HCT116 (cell line): ENCODE measurements at regions not wholly inside any gene's neighbourhood (a gene's known extent, or its start where the extent isn't known, plus 50 kb on each side); places are given as distances from the start of the nearest gene placed in this dataset.

Experiments used
- ATAC-seq: fragments of 200-7000 bp; cut with Tn5 transposase; 2 replicates; pipeline ENCODE4 v1.9.1; 2020; ENCODE audit warnings: mild to moderate bottlenecking, moderate library complexity
- BruUV-seq: library from RNA; stranded (reverse); fragments of 400-500 nt; replicated peaks from 2 replicates; lab custom pipeline; 2021; lab: Mats Ljungman, UMichigan
- CTCF ChIA-PET: fragments of 300-600 bp; sonication (Branson Sonifier 250); formaldehyde crosslinking; loops from one replicate; lab custom pipeline; 2021; ENCODE audit warnings: antibody characterized with exemption; lab: Charles Lee
- POLR2A ChIA-PET: fragments of 300-600, 350-600 bp; sonication (Branson Sonifier 250); formaldehyde crosslinking; loops from one replicate; lab custom pipeline; 2021; ENCODE audit warnings: antibody characterized with exemption; lab: Charles Lee
- RAD21 ChIA-PET, 2 experiments: fragments of 300-600 bp; sonication (Branson Sonifier 250); formaldehyde crosslinking; loops; one replicate each; lab custom pipeline; 2023; ENCODE audit warnings: low total read pairs in 2 of 2; ENCODE audit not compliant: uncharacterized antibody in 2 of 2, unreplicated experiment in 2 of 2, low non-redundant PET in 1 of 2; lab: Charles Lee
- DNase-seq: peaks from one replicate; pipeline ENCODE4 v3.0.0-alpha.2; 2010; ENCODE audit warnings: low read depth, low spot score
- H2AFZ ChIP-seq: fragments of 200-600 bp; shearing (Covaris generic), sonication (generic); 2 replicates; pipeline ENCODE4 v1.6.1; 2017; ENCODE audit warnings: low read depth, mixed run types, mixed read lengths, antibody characterized with exemption, low read length; ENCODE audit not compliant: poor library complexity, severe bottlenecking
- H3K27ac ChIP-seq: 2 replicates; pipeline ENCODE4 v1.5.1; 2012; ENCODE audit warnings: low read depth, low read length
- H3K27me3 ChIP-seq: fragments of 200-600 bp; sonication (generic); 2 replicates; pipeline ENCODE4 v1.6.1; 2016; ENCODE audit warnings: mixed run types, low read length, mixed read lengths; ENCODE audit not compliant: insufficient read depth
- H3K36me3 ChIP-seq, 2 experiments: fragments of 200-500 bp in 1 of 2; fragments of 200-600 bp in 1 of 2; sonication (Bioruptor generic) in 1 of 2; sonication (generic) in 1 of 2; 2 replicates each; pipeline versions ENCODE4 v1.5.1 to v1.6.1; 2014 to 2016; ENCODE audit warnings: low read length in 2 of 2, inconsistent platforms in 1 of 2, mixed read lengths in 1 of 2, mixed run types in 1 of 2; ENCODE audit not compliant: insufficient read depth in 2 of 2, control insufficient read depth in 1 of 2
- H3K4me1 ChIP-seq, 2 experiments: fragments of 200-600 bp in 1 of 2; sonication (generic) in 1 of 2; 2 replicates each; pipeline versions ENCODE4 v1.5.1 to v1.6.1; 2012 to 2017; ENCODE audit warnings: low read length in 2 of 2, inconsistent platforms in 1 of 2, mild to moderate bottlenecking in 1 of 2, mixed read lengths in 1 of 2, mixed run types in 1 of 2, moderate library complexity in 1 of 2; ENCODE audit not compliant: insufficient read depth in 2 of 2, control insufficient read depth in 1 of 2
- H3K4me2 ChIP-seq: fragments of 200-600 bp; sonication (generic); 2 replicates; pipeline ENCODE4 v1.6.1; 2017; ENCODE audit warnings: mixed run types, low read length, mixed read lengths
- H3K4me3 ChIP-seq, 2 experiments: fragments of 200-600 bp in 1 of 2; sonication (generic) in 1 of 2; replicated peaks in 1 of 2; 2 replicates each; pipeline ENCODE4 v1.5.1; 2011 to 2016; ENCODE audit warnings: low read length in 2 of 2, control low read depth in 1 of 2, low read depth in 1 of 2, mild to moderate bottlenecking in 1 of 2, mixed read lengths in 1 of 2, mixed run types in 1 of 2
- H3K79me2 ChIP-seq: fragments of 200-600 bp; sonication (generic); 2 replicates; pipeline ENCODE4 v1.6.1; 2017; ENCODE audit warnings: mild to moderate bottlenecking, mixed run types, low read length, moderate library complexity, mixed read lengths; ENCODE audit not compliant: insufficient read depth
- H3K9ac ChIP-seq: fragments of 200-600 bp; sonication (generic); 2 replicates; pipeline ENCODE4 v1.6.1; 2016; ENCODE audit warnings: low read length, mixed read lengths
- H3K9me2 ChIP-seq: fragments of 200-600 bp; sonication (generic), shearing (Covaris generic); 2 replicates; pipeline ENCODE4 v1.6.1; 2017; ENCODE audit warnings: mixed run types, mild to moderate bottlenecking, moderate library complexity; ENCODE audit not compliant: insufficient read depth
- H3K9me3 ChIP-seq, 2 experiments: fragments of 200-500 bp in 1 of 2; fragments of 200-600 bp in 1 of 2; sonication (Bioruptor generic) in 1 of 2; sonication (generic) in 1 of 2; 2 replicates each; pipeline ENCODE4 v1.6.1; 2014 to 2017; ENCODE audit warnings: low read length in 2 of 2, mixed read lengths in 2 of 2, inconsistent platforms in 1 of 2, low read depth in 1 of 2, mild to moderate bottlenecking in 1 of 2, mixed run types in 1 of 2, moderate library complexity in 1 of 2; ENCODE audit not compliant: control insufficient read depth in 1 of 2, insufficient read depth in 1 of 2
- H4K20me1 ChIP-seq: fragments of 200-600 bp; sonication (generic), shearing (Covaris generic); 2 replicates; pipeline ENCODE4 v1.6.1; 2017; ENCODE audit warnings: mixed run types, mild to moderate bottlenecking, moderate library complexity; ENCODE audit not compliant: insufficient read depth
- CEBPB ChIP-seq: IDR thresholded peaks from 2 replicates; pipeline ENCODE4 v1.6.1; 2012; ENCODE audit warnings: low read depth
- ELF1 ChIP-seq: IDR thresholded peaks from 2 replicates; pipeline ENCODE4 v1.6.1; 2012; ENCODE audit warnings: low read depth, borderline replicate concordance
- FOSL1 ChIP-seq: IDR thresholded peaks from 2 replicates; pipeline ENCODE4 v1.6.1; 2012; ENCODE audit warnings: low read depth
- JUND ChIP-seq: IDR thresholded peaks from 2 replicates; pipeline ENCODE4 v1.6.1; 2012
- POLR2A ChIP-seq: IDR thresholded peaks from 2 replicates; pipeline ENCODE4 v1.7.0; 2011; ENCODE audit warnings: borderline replicate concordance; ENCODE audit not compliant: insufficient read depth, insufficient read length; ENCODE audit errors: extremely low read depth
- POLR2AphosphoS5 ChIP-seq: IDR thresholded peaks from 2 replicates; pipeline ENCODE4 v1.6.1; 2011; ENCODE audit warnings: mild to moderate bottlenecking, low read depth, low read length, moderate library complexity
- RAD21 ChIP-seq: IDR thresholded peaks from 2 replicates; pipeline ENCODE4 v1.6.1; 2012; ENCODE audit warnings: low read depth, mild to moderate bottlenecking
- SIN3A ChIP-seq: IDR thresholded peaks from 2 replicates; pipeline ENCODE4 v1.6.1; 2012; ENCODE audit warnings: low read depth
- SP1 ChIP-seq: IDR thresholded peaks from 2 replicates; pipeline ENCODE4 v1.6.1; 2012; ENCODE audit warnings: low read depth
- TCF7L2 ChIP-seq: IDR thresholded peaks from 2 replicates; pipeline ENCODE4 v1.7.0; 2011; ENCODE audit warnings: borderline replicate concordance, inconsistent platforms; ENCODE audit not compliant: insufficient read depth, insufficient read length; ENCODE audit errors: extremely low read depth
- YY1 ChIP-seq: IDR thresholded peaks from 2 replicates; pipeline ENCODE4 v1.6.1; 2011; ENCODE audit warnings: low read length, low read depth, moderate library complexity, mild to moderate bottlenecking; ENCODE audit not compliant: insufficient replicate concordance; ENCODE audit errors: extremely low read depth
- intact Hi-C: fragments of 100-400 bp; cut with micrococcal nuclease; formaldehyde crosslinking; loops from 2 replicates; pipeline ENCODE4 v1.10.0; 2022
- TF ChIP-seq, protein P1 (sequence below), 3 experiments: fragments of 200-600 bp in 1 of 3; sonication (generic) in 1 of 3; IDR thresholded peaks in 2 of 3; conservative IDR thresholded peaks in 1 of 3; 2 replicates each; pipeline ENCODE4 v1.5.1; 2012 to 2017; ENCODE audit warnings: low read depth in 2 of 3, low read length in 2 of 3, antibody characterized with exemption in 1 of 3, borderline replicate concordance in 1 of 3, control low read depth in 1 of 3, mild to moderate bottlenecking in 1 of 3, mixed read lengths in 1 of 3, mixed run types in 1 of 3, moderate library complexity in 1 of 3; ENCODE audit not compliant: insufficient read depth in 1 of 3
- TF ChIP-seq, protein P2 (sequence below): IDR thresholded peaks from 2 replicates; pipeline ENCODE4 v1.6.1; 2012; ENCODE audit warnings: low read depth
- TF ChIP-seq, protein P3 (sequence below): IDR thresholded peaks from 2 replicates; pipeline ENCODE4 v1.6.1; 2011; ENCODE audit warnings: mild to moderate bottlenecking, low read length, moderate library complexity; ENCODE audit not compliant: insufficient replicate concordance; ENCODE audit errors: extremely low read depth
- TF ChIP-seq, protein P4 (sequence below): IDR thresholded peaks from 2 replicates; pipeline ENCODE4 v1.6.1; 2012
- TF ChIP-seq, protein P5 (sequence below): IDR thresholded peaks from 2 replicates; pipeline ENCODE4 v1.6.1; 2012

DNA sequence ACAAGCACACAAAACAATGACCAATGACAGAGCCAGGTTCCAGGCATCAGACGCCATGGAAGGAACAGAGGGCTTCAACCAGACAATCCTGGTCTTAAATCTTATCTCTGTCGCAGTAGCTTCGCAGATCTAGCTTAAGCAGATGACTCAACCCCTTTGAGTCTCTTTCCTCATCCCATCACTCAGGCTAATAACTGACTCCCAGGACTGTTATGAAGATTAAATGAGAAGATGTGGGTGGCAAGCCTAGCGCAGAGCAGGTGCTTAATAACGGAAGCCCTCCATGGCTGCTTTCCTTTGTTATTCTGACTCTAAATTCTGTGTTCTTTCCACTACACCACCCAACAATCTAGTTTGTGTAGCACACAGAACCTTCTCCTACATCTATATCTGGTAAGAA, 110.9 kb downstream of the SLC24A2 start:
- peaks cover 14% of the 10 kb centered on the region; the same call in 1 of the 2 replicates for H3K27me3 ChIP-seq
- CTCF ChIA-PET, result no interaction called here
- H3K4me3 ChIP-seq, result no peak overlapping the region
- no peak overlapping the region for H3K4me2 ChIP-seq
- no TSS peak for BruUV-seq
- RAD21 ChIA-PET, result no interaction called here
- no peaks in the 10 kb centered on the region for H3K4me1 ChIP-seq
- no peaks in the 10 kb centered on the region for H4K20me1 ChIP-seq
- no peak overlapping the region for H3K9ac ChIP-seq
- H3K36me3 ChIP-seq, result no peaks in the 10 kb centered on the region
- no peak for DNase-seq
- intact Hi-C loops, result loop anchor here (10.0 kb wide), 1 partner anchor 803 kb away; no protein-coding TSS in a partner anchor
- H2AFZ ChIP-seq, result no peak overlapping the region
- no peak for TF ChIP-seq TCF7L2
- no peak for TF ChIP-seq ELF1
- no peak for TF ChIP-seq CEBPB
- TF ChIP-seq, protein P1, sequence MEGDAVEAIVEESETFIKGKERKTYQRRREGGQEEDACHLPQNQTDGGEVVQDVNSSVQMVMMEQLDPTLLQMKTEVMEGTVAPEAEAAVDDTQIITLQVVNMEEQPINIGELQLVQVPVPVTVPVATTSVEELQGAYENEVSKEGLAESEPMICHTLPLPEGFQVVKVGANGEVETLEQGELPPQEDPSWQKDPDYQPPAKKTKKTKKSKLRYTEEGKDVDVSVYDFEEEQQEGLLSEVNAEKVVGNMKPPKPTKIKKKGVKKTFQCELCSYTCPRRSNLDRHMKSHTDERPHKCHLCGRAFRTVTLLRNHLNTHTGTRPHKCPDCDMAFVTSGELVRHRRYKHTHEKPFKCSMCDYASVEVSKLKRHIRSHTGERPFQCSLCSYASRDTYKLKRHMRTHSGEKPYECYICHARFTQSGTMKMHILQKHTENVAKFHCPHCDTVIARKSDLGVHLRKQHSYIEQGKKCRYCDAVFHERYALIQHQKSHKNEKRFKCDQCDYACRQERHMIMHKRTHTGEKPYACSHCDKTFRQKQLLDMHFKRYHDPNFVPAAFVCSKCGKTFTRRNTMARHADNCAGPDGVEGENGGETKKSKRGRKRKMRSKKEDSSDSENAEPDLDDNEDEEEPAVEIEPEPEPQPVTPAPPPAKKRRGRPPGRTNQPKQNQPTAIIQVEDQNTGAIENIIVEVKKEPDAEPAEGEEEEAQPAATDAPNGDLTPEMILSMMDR (IDR thresholded peaks at IDR 0.05 in 2 of 3, conservative IDR thresholded peaks at IDR 0.05 in 1 of 3; ENCODE audit: borderline replicate concordance in 1 of 3, insufficient read depth in 1 of 3, low read depth in 2 of 3, low read length in 2 of 3), result no peak
- TF ChIP-seq, protein P2, sequence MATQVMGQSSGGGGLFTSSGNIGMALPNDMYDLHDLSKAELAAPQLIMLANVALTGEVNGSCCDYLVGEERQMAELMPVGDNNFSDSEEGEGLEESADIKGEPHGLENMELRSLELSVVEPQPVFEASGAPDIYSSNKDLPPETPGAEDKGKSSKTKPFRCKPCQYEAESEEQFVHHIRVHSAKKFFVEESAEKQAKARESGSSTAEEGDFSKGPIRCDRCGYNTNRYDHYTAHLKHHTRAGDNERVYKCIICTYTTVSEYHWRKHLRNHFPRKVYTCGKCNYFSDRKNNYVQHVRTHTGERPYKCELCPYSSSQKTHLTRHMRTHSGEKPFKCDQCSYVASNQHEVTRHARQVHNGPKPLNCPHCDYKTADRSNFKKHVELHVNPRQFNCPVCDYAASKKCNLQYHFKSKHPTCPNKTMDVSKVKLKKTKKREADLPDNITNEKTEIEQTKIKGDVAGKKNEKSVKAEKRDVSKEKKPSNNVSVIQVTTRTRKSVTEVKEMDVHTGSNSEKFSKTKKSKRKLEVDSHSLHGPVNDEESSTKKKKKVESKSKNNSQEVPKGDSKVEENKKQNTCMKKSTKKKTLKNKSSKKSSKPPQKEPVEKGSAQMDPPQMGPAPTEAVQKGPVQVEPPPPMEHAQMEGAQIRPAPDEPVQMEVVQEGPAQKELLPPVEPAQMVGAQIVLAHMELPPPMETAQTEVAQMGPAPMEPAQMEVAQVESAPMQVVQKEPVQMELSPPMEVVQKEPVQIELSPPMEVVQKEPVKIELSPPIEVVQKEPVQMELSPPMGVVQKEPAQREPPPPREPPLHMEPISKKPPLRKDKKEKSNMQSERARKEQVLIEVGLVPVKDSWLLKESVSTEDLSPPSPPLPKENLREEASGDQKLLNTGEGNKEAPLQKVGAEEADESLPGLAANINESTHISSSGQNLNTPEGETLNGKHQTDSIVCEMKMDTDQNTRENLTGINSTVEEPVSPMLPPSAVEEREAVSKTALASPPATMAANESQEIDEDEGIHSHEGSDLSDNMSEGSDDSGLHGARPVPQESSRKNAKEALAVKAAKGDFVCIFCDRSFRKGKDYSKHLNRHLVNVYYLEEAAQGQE, result no peak
- no peak for TF ChIP-seq YY1
- TF ChIP-seq, protein P3, sequence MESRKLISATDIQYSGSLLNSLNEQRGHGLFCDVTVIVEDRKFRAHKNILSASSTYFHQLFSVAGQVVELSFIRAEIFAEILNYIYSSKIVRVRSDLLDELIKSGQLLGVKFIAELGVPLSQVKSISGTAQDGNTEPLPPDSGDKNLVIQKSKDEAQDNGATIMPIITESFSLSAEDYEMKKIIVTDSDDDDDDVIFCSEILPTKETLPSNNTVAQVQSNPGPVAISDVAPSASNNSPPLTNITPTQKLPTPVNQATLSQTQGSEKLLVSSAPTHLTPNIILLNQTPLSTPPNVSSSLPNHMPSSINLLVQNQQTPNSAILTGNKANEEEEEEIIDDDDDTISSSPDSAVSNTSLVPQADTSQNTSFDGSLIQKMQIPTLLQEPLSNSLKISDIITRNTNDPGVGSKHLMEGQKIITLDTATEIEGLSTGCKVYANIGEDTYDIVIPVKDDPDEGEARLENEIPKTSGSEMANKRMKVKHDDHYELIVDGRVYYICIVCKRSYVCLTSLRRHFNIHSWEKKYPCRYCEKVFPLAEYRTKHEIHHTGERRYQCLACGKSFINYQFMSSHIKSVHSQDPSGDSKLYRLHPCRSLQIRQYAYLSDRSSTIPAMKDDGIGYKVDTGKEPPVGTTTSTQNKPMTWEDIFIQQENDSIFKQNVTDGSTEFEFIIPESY, result no peak
- TF ChIP-seq POLR2A, result no peak
- no peak for TF ChIP-seq RAD21
- TF ChIP-seq, protein P4, sequence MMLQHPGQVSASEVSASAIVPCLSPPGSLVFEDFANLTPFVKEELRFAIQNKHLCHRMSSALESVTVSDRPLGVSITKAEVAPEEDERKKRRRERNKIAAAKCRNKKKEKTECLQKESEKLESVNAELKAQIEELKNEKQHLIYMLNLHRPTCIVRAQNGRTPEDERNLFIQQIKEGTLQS, result no peak
- TF ChIP-seq, protein P5, sequence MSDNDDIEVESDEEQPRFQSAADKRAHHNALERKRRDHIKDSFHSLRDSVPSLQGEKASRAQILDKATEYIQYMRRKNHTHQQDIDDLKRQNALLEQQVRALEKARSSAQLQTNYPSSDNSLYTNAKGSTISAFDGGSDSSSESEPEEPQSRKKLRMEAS, result no peak
- TF ChIP-seq FOSL1, result no peak
- no peak for TF ChIP-seq JUND
- TF ChIP-seq SIN3A, result no peak
- no peak for TF ChIP-seq SP1
- no peak for TF ChIP-seq POLR2AphosphoS5
- TF ChIP-seq, all 23 proteins: peak for 0
- Histone ChIP-seq H3K79me2 (no peaks in the 10 kb centered on the region), H3K9me3 (no peaks in the 10 kb centered on the region), H3K27ac (no peak overlapping the region), H3K9me2 (no peaks in the 10 kb centered on the region)
- ATAC-seq, result no peak
- POLR2A ChIA-PET, result no interaction called here
